HG03103 (cell line): ENCODE measurements at regions not wholly inside any gene's neighbourhood (a gene's known extent, or its start where the extent isn't known, plus 50 kb on each side); places are given as distances from the start of the nearest gene placed in this dataset.

ENCODE experiments used
- ATAC-seq: cut with Tn5 transposase; IDR thresholded peaks from one replicate; pipeline ENCODE4 v1.9.1; 2021; ENCODE audit warnings: low read depth; ENCODE audit not compliant: unreplicated experiment

- no peak for ATAC-seq
These were observed 123.8 kb downstream of the ADRA2A start for GRCh38 chr10:111200505-111201186.

GRCh38 chr10:111203615-111204014 is 126.8 kb downstream of the ADRA2A start:
- no peak for ATAC-seq

- ATAC-seq, result no peak
These were observed 128.0 kb downstream of the ADRA2A start for GRCh38 chr10:111204838-111205237.

GRCh38 chr10:111206521-111206920 is 129.7 kb downstream of the ADRA2A start:
- no peak for ATAC-seq

- ATAC-seq, result no peak
These were observed 130.7 kb downstream of the ADRA2A start for GRCh38 chr10:111207500-111207899.

- ATAC-seq, result no peak
These were observed 132.1 kb downstream of the ADRA2A start for GRCh38 chr10:111208951-111209350.

- ATAC-seq, result no peak
These were observed 132.9 kb downstream of the ADRA2A start for GRCh38 chr10:111209692-111210091.

GRCh38 chr10:111211241-111211640 is 134.4 kb downstream of the ADRA2A start:
- no peak for ATAC-seq

GRCh38 chr10:111211706-111212105 is 134.9 kb downstream of the ADRA2A start:
- no peak for ATAC-seq

GRCh38 chr10:111221682-111222480 is 145.1 kb downstream of the ADRA2A start:
- ATAC-seq, result no peak

GRCh38 chr10:111222961-111223360 is 146.1 kb downstream of the ADRA2A start:
- ATAC-seq, result no peak

GRCh38 chr10:111231779-111232178 is 154.9 kb downstream of the ADRA2A start:
- no peak for ATAC-seq

- no peak for ATAC-seq
These were observed 156.6 kb downstream of the ADRA2A start for GRCh38 chr10:111233439-111233838.

- ATAC-seq, result no peak
These were observed 157.5 kb downstream of the ADRA2A start for GRCh38 chr10:111234234-111234913.

GRCh38 chr10:111234914-111235302 is 158.1 kb downstream of the ADRA2A start:
- no peak for ATAC-seq

GRCh38 chr10:111240348-111240747 is 163.5 kb downstream of the ADRA2A start:
- ATAC-seq, result no peak

GRCh38 chr10:111243126-111243525 is 166.3 kb downstream of the ADRA2A start:
- ATAC-seq, result no peak

GRCh38 chr10:111246136-111246535 is 169.3 kb downstream of the ADRA2A start:
- no peak for ATAC-seq

GRCh38 chr10:111246814-111247452 is 170.1 kb downstream of the ADRA2A start:
- no peak for ATAC-seq

- ATAC-seq, result no peak
These were observed 171.1 kb downstream of the ADRA2A start for GRCh38 chr10:111247781-111248389.

GRCh38 chr10:111249925-111250324 is 173.1 kb downstream of the ADRA2A start:
- no peak for ATAC-seq
